SK-MEL-5 (cell line): ENCODE measurements at regions not wholly inside any gene's neighbourhood (a gene's known extent, or its start where the extent isn't known, plus 50 kb on each side); places are given as distances from the start of the nearest gene placed in this dataset.

ENCODE experiments used
- DNase-seq: peaks from one replicate; pipeline ENCODE4 v3.0.0-alpha.2; 2016; ENCODE audit warnings: low read depth, low spot score
- in situ Hi-C: cut with HindIII; loops from 2 replicates; pipeline ENCODE4 v1.10.0; 2016; ENCODE audit warnings: low sequenced_read_pairs, high pct_unique_total_duplicates, low pct_unique_long_range_greater_than_20kb

DNA sequence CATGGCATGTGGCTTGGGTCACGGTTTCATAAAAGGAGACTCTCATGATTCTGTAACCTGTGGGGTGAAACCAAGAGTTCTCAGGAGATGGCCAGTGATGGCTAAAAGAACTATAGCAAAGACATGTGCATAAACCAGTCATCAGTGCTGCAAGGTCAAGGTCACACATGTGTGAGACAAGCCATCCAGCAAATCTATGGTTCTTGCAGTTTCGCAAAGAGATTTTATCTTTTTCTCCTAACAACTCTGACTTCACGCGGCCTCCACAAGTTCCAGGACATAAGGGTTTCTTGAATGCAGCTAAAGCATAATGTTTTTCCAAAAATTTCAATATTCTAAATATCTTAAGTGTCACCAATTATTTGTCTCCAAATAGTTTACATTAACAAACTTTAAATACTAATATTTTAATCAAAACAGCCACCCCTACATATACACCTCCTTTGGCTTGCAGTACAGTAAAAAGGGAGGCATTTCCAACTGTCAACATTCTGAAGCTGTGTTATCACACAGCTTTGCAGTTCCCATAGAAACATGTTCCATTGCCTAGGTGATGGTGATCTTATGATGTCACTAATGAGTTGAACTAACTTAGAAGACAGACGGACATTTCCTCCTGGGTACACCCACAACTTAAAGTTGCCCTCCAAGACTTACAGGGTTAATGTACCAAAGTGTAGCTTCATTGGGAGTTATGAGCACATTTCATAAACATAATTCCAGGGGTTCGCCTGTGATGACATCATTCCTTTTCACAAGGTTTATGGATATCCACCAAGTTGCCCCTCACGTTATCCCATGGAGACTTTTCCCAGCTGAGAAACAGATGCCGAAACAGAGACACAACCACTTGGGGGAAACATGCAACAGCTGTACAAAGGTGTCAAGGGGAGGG lies 250.9 kb upstream of the PDE10A start:
- in situ Hi-C loops, result no loop called here
- no peak for DNase-seq

GRCh38 chr6:165910184-165910966 lies 247.3 kb upstream of the PDE10A start:
- in situ Hi-C loops, result no loop called here
- DNase-seq, result no peak

DNA sequence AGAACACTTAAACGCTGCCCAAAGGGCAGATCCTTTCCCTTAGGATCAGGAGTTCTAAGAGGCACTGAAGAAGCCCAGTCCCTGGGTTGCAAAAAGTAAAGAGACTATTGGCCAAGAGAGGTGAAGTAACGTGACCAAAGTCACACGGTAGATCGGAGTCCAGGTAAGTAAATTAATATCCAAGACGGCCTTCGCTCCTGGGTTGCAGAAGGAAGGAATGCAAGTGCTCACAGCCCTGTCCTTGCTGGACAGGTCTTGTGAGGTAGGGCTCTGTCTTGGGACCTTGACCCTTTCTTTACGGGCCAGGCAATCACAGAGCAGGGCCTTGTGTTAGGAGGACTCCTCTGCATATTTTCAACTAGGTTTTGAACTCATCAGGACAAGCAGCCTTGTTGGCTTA lies 243.7 kb upstream of the PDE10A start:
- no peak for DNase-seq
- in situ Hi-C loops, result no loop called here

- no peak for DNase-seq
- in situ Hi-C loops, result no loop called here
Observed at GRCh38 chr6:165905744-165906143, 242.7 kb upstream of the PDE10A start.

DNA sequence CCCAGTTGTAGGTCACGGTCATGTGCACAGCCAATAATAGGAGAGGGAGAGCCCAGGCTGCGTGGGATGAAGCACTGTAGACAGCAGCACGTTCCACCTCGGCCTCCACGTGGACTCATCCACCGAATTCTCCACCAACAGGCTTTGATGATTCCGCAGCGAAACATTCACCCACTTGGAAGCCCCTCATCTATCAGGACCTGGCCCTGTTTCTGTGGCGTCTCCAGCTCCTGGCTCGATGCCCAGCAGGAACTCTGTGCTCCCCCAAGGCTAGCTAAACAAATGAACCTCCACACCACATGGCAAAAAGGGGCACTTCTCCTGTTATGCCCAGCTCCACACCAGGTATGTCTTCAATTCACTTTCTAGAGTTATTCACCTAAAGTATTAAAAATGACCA lies 237.9 kb upstream of the PDE10A start:
- no peak for DNase-seq

GRCh38 chr6:165899611-165900010 lies 236.6 kb upstream of the PDE10A start:
- DNase-seq, result no peak
- in situ Hi-C loops, result no loop called here

More for the DNA sequence above, 237.9 kb upstream of the PDE10A start:
- in situ Hi-C loops, result no loop called here

GRCh38 chr6:165895421-165896165 lies 232.6 kb upstream of the PDE10A start:
- in situ Hi-C loops, result no loop called here
- peak; percentile 73 for DNase-seq

DNA sequence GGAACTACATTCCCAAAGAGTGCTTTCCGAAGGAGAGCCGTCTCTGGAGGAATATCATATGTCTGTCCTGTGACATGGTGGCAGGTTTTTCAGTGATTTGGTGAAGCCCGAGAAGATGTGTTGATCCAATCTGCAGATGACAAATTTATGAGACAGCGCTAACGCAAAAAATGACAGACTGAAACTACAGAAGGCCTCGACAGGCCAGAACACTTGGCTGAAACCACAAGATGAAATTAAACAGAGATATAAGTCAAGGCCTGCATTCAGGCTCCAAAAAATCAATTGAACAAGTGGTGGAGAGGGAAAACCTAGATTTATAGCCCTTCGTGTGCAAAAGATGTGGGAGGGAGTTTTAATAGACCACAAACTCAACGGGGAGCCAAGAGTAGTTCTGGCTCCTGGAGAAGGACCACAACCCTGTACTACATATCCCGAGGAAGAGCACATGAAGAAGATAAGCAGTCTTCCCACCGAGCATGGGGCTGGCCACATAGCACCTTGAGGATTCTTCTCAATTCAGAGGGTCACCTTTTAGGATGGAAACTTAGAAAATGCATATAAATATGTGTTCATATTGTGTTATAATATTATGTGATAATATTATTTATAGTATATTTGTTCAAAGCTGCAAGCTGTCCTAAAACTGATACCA lies 231.3 kb upstream of the PDE10A start:
- in situ Hi-C loops, result no loop called here
- DNase-seq, result no peak

DNA sequence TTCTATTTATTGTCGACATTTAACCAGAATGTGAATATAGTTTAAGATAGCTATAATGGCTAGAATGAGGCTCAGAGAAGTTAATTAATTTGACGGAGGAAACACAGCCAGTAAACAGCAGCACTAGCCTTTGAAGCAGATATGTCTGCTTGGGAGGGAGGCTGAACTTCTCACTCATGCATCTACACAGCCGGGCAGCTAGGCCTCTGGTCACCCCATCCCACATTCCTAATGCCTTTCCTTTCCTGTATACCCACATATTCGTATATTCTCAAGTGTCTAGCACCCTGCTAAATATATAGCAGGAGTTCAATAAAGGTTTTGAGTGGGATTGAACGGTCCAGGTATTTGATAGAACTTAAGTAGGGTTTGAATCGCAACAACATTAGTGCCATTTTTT lies 230.4 kb upstream of the PDE10A start:
- no peak for DNase-seq
- in situ Hi-C loops, result no loop called here

DNA sequence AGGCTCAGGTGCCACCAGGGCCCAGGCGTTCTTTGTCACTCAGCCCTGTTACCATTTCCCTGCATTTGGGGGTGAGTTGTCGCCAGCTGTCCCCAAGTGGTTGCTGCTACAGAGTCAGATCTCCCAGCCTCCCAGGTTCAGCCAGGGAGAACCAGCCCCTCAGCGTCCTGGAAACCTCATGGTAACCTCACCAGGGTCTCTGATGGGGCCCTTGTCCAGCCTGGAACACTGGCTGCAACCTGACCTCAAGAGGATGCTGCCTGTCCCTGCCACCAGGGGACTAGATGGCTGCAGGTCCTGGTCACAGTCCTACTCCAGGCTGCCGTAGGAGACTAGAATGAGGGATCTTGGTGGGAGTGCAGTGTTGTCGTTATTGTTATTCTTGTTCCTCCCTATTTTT lies 228.3 kb upstream of the PDE10A start:
- in situ Hi-C loops, result no loop called here
- no peak for DNase-seq

GRCh38 chr6:165890404-165890735 lies 227.3 kb upstream of the PDE10A start:
- no peak for DNase-seq
- in situ Hi-C loops, result no loop called here

GRCh38 chr6:165889636-165890403 lies 226.8 kb upstream of the PDE10A start:
- DNase-seq, result peak; percentile 61
- in situ Hi-C loops, result no loop called here

- in situ Hi-C loops, result no loop called here
- no peak for DNase-seq
Observed at GRCh38 chr6:165886169-165886568, 223.1 kb upstream of the PDE10A start.

GRCh38 chr6:165884813-165885765 lies 222.0 kb upstream of the PDE10A start:
- peak; percentile 76 for DNase-seq
- in situ Hi-C loops, result no loop called here

DNA sequence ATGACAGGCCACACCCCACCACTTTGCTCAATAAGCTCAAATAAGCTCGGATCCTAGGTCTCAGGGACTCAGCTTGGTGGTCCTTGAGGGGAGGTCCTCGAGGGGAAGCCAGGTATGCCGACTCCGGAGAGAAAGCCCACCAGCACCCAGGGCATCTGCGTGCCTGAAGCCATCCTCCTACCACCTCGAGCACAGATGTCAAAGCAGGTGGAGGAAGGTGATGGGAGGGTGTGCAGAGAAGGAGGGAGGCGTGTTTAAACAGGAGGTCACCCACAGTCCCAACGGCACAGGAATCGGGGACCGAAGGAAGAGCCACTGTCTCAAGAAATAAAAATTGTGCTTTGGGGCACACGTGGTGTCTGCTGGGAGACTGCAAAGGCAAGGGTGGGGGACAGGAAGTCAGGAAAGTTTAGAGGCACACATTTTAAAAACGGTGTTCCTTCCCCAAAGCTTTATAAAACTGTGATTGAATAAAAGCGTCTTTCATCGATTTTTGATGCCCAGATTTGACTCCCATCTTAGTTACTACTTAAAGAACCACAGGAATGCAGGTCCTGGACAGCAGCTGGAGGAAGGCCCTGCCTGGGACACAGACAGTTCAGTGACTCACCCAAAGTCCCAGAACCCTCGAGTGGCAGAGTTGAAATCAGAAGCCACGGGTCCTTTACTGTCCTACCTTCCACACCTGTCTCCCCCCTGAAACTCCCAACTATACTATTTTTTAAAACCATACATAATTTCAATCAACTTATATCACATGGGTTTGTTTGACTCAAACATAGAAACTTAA lies 221.0 kb upstream of the PDE10A start:
- no peak for DNase-seq
- in situ Hi-C loops, result no loop called here
